SU-DHL-6 (cell line): ENCODE measurements at regions not wholly inside any gene's neighbourhood (a gene's known extent, or its start where the extent isn't known, plus 50 kb on each side); places are given as distances from the start of the nearest gene placed in this dataset.

Experiments
- H2AFZ ChIP-seq: fragments of 200-600 bp; sonication (generic); 2 replicates; pipeline ENCODE4 v1.6.1; 2014; ENCODE audit warnings: low read depth, mild to moderate bottlenecking, moderate library complexity, mixed read lengths, antibody characterized with exemption, low read length; ENCODE audit not compliant: severe bottlenecking
- H3F3A ChIP-seq: fragments of 200-600 bp; shearing (Covaris generic); 2 replicates; pipeline ENCODE4 v1.6.0; 2016; ENCODE audit warnings: antibody characterized with exemption, mild to moderate bottlenecking; ENCODE audit not compliant: insufficient read depth
- H3K27ac ChIP-seq: fragments of 200-600 bp; sonication (generic); 2 replicates; pipeline ENCODE4 v1.5.1; 2016; ENCODE audit warnings: low read depth, mild to moderate bottlenecking, low read length, moderate library complexity, mixed read lengths
- H3K27me3 ChIP-seq: fragments of 200-600 bp; sonication (generic), shearing (Covaris generic); 2 replicates; pipeline ENCODE4 v1.6.0; 2014; ENCODE audit warnings: mild to moderate bottlenecking, low read length
- H3K36me3 ChIP-seq: fragments of 200-600 bp; sonication (generic); 2 replicates; pipeline ENCODE4 v1.6.1; 2014; ENCODE audit warnings: mild to moderate bottlenecking, low read length, mixed read lengths
- H3K4me2 ChIP-seq: fragments of 300-600, 200-600 bp; shearing (Covaris generic), sonication (generic); 2 replicates; pipeline ENCODE4 v1.6.0; 2014; ENCODE audit warnings: low read length, low read depth, mild to moderate bottlenecking; ENCODE audit not compliant: poor library complexity, severe bottlenecking
- H3K4me3 ChIP-seq: fragments of 200-600 bp; sonication (generic); 2 replicates; pipeline ENCODE4 v1.5.1; 2014; ENCODE audit warnings: antibody characterized with exemption, low read length, mild to moderate bottlenecking, mixed read lengths; ENCODE audit not compliant: insufficient read depth, poor library complexity, severe bottlenecking
- H3K79me2 ChIP-seq: fragments of 200-600 bp; sonication (generic); 2 replicates; pipeline ENCODE4 v1.6.1; 2014; ENCODE audit warnings: mild to moderate bottlenecking, low read length, moderate library complexity; ENCODE audit not compliant: insufficient read depth
- H3K9ac ChIP-seq: fragments of 200-600 bp; sonication (generic); 2 replicates; pipeline ENCODE4 v1.7.0; 2014; ENCODE audit warnings: mild to moderate bottlenecking, low read length
- H3K9me2 ChIP-seq: fragments of 200-600 bp; sonication (generic); replicated peaks from 2 replicates; pipeline ENCODE4 v1.6.1; 2014; ENCODE audit warnings: low read length; ENCODE audit not compliant: insufficient read depth
- H3K9me3 ChIP-seq: fragments of 200-600 bp; sonication (generic); 2 replicates; pipeline ENCODE4 v1.6.1; 2014; ENCODE audit warnings: low read length, mixed read lengths; ENCODE audit not compliant: insufficient read depth
- H4K20me1 ChIP-seq: fragments of 200-600 bp; sonication (generic); 2 replicates; pipeline ENCODE4 v1.6.1; 2014; ENCODE audit warnings: low read depth, mild to moderate bottlenecking, antibody characterized with exemption, low read length, moderate library complexity, mixed read lengths
- CTCF ChIP-seq: fragments of 200-600 bp; sonication (generic); IDR thresholded peaks from one replicate; pipeline ENCODE4 v1.5.1; 2017; ENCODE audit warnings: antibody characterized with exemption, mild to moderate bottlenecking, low read length, moderate library complexity; ENCODE audit not compliant: insufficient read depth, poor library complexity, severe bottlenecking
- EZH2phosphoT487 ChIP-seq: fragments of 200-600 bp; sonication (generic), shearing (Covaris generic); conservative IDR thresholded peaks from 2 replicates; pipeline ENCODE4 v1.6.1; 2018; ENCODE audit warnings: mild to moderate bottlenecking, antibody characterized with exemption, low read length, moderate library complexity, mixed read lengths

- H2AFZ ChIP-seq = no peak overlapping the region
- H3K4me2 ChIP-seq = no peak overlapping the region
- no peak overlapping the region for H3K4me3 ChIP-seq
- no peaks in the 10 kb centered on the region for H4K20me1 ChIP-seq
- TF ChIP-seq EZH2phosphoT487 (no peak), CTCF (no peak)
- H3K9me2 ChIP-seq = no peaks in the 10 kb centered on the region
- no peaks in the 10 kb centered on the region for H3K27me3 ChIP-seq
- H3F3A ChIP-seq = no peaks in the 10 kb centered on the region
- H3K36me3 ChIP-seq = no peaks in the 10 kb centered on the region
- no peaks in the 10 kb centered on the region for H3K79me2 ChIP-seq
- no peak overlapping the region for H3K27ac ChIP-seq
- H3K9me3 ChIP-seq = no peaks in the 10 kb centered on the region
- no peak overlapping the region for H3K9ac ChIP-seq
These were observed 376.0 kb upstream of the HS3ST5 start for GRCh38 chr6:114718716-114719270.

- H3K79me2 ChIP-seq = no peaks in the 10 kb centered on the region
- no peaks in the 10 kb centered on the region for H3K9me2 ChIP-seq
- H3K36me3 ChIP-seq = no peaks in the 10 kb centered on the region
- no peak overlapping the region for H3K9ac ChIP-seq
- H3F3A ChIP-seq = no peaks in the 10 kb centered on the region
- no peak overlapping the region for H3K4me2 ChIP-seq
- H3K4me3 ChIP-seq = no peak overlapping the region
- H3K27me3 ChIP-seq = no peaks in the 10 kb centered on the region
- no peaks in the 10 kb centered on the region for H4K20me1 ChIP-seq
- TF ChIP-seq CTCF (no peak), EZH2phosphoT487 (no peak)
- no peaks in the 10 kb centered on the region for H3K9me3 ChIP-seq
- no peak overlapping the region for H2AFZ ChIP-seq
- H3K27ac ChIP-seq = no peak overlapping the region
These were observed 375.4 kb upstream of the HS3ST5 start for GRCh38 chr6:114718186-114718585.

GRCh38 chr6:114714836-114715507, 372.1 kb upstream of the HS3ST5 start:
- no peaks in the 10 kb centered on the region for H3F3A ChIP-seq
- H3K9me3 ChIP-seq = no peaks in the 10 kb centered on the region
- no peak overlapping the region for H3K4me2 ChIP-seq
- no peak for TF ChIP-seq EZH2phosphoT487
- TF ChIP-seq CTCF = no peak
- H2AFZ ChIP-seq = no peak overlapping the region
- no peak overlapping the region for H3K9ac ChIP-seq
- no peaks in the 10 kb centered on the region for H3K27me3 ChIP-seq
- H4K20me1 ChIP-seq = no peaks in the 10 kb centered on the region
- no peaks in the 10 kb centered on the region for H3K9me2 ChIP-seq
- no peak overlapping the region for H3K4me3 ChIP-seq
- H3K79me2 ChIP-seq = no peaks in the 10 kb centered on the region
- no peak overlapping the region for H3K27ac ChIP-seq
- H3K36me3 ChIP-seq = no peaks in the 10 kb centered on the region
